Peyer's patch (tissue), 4 donors: ENCODE measurements at regions not wholly inside any gene's neighbourhood (a gene's known extent, or its start where the extent isn't known, plus 50 kb on each side); places are given as distances from the start of the nearest gene placed in this dataset.
A peak's percentile ranks its signal among the peaks of the same experiment; 100 is the strongest.

ENCODE experiments used
- DNase-seq, 3 donors: peaks; one replicate each; pipeline ENCODE4 v3.0.0-alpha.2; 2017 to 2019
- H3K27ac ChIP-seq, 4 donors: fragments of 200-600 bp; sonication (generic); one replicate each; pipeline ENCODE4 v1.5.1; 2016 to 2019
- H3K27me3 ChIP-seq, 2 donors: fragments of 200-600 bp; sonication (generic); one replicate each; pipeline ENCODE4 v1.5.1; 2019
- H3K36me3 ChIP-seq, 3 donors: fragments of 200-600 bp; sonication (generic); one replicate each; pipeline ENCODE4 v1.5.1; 2016 to 2019
- H3K4me1 ChIP-seq, 4 donors: fragments of 200-600 bp; sonication (generic); one replicate each; pipeline ENCODE4 v1.5.1; 2016 to 2019
- H3K4me3 ChIP-seq, 4 donors: fragments of 200-600 bp; sonication (generic); 1 replicate in 3 of 4; 2 replicates in 1 of 4; pipeline ENCODE4 v1.5.1; 2016 to 2019; ENCODE audit warnings: mild to moderate bottlenecking in 1 of 4
- H3K9me3 ChIP-seq, 4 donors: fragments of 200-600 bp; sonication (generic); one replicate each; pipeline ENCODE4 v1.5.1; 2016 to 2019; ENCODE audit warnings: mild to moderate bottlenecking in 1 of 4
- CTCF ChIP-seq, 6 experiments: fragments of 450-650 bp in 4 of 6; fragments of 200-600 bp in 2 of 6; sonication (generic) in 1 of 6; IDR thresholded peaks; one replicate each; pipeline ENCODE4 v1.5.1; 2017 to 2019; ENCODE audit warnings: antibody characterized with exemption in 6 of 6, mild to moderate bottlenecking in 3 of 6, moderate library complexity in 1 of 6
- POLR2A ChIP-seq, 2 donors: fragments of 450-650 bp; IDR thresholded peaks; one replicate each; pipeline ENCODE4 v1.5.1; 2017; ENCODE audit warnings: antibody characterized with exemption in 2 of 2, mild to moderate bottlenecking in 2 of 2, moderate library complexity in 2 of 2

- Histone ChIP-seq H3K27ac (no peak overlapping the region), H3K4me3 (no peak overlapping the region), H3K4me1 (peaks cover 0 to 5% (median 0%) of the 10 kb centered on the region in 4 donors), H3K9me3 (no peaks in the 10 kb centered on the region), H3K36me3 (no peaks in the 10 kb centered on the region), H3K27me3 (no peaks in the 10 kb centered on the region)
- TF ChIP-seq POLR2A (IDR thresholded peaks at IDR 0.05) (no peak), CTCF (IDR thresholded peaks at IDR 0.05) (no peak)
- no peak for DNase-seq
Observed at GRCh38 chr1:157367091-157367739, 185.1 kb downstream of the FCRL5 start.

DNA sequence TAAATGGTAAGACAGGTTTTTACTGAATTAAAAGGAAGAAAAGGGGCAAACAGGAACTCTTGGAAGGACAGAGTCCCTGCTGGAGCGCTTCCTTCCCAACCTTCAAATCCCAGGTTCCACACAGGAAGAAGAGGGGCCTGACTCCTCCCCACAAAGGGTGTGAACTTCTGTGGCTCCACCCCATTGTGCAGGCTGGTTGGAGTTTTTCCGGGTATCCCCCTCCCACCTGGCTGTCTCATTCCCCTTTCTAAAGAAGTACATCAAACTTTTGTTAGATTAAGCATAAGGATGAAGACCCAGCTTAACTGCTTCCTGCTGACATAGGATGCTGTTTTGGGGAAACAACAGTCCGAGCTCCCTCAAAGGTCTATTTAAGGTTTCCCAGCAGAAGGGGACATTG lies 187.7 kb downstream of the FCRL5 start:
- H3K36me3 ChIP-seq, result no peaks in the 10 kb centered on the region
- no peaks in the 10 kb centered on the region for H3K9me3 ChIP-seq
- H3K4me1 ChIP-seq, result peaks cover 0 to 5% (median 0%) of the 10 kb centered on the region in 4 donors
- no peak for DNase-seq
- no peak for TF ChIP-seq CTCF (IDR thresholded peaks at IDR 0.05)
- no peak for TF ChIP-seq POLR2A (IDR thresholded peaks at IDR 0.05)
- H3K4me3 ChIP-seq, result no peak overlapping the region
- no peak overlapping the region for H3K27ac ChIP-seq
- no peaks in the 10 kb centered on the region for H3K27me3 ChIP-seq

DNA sequence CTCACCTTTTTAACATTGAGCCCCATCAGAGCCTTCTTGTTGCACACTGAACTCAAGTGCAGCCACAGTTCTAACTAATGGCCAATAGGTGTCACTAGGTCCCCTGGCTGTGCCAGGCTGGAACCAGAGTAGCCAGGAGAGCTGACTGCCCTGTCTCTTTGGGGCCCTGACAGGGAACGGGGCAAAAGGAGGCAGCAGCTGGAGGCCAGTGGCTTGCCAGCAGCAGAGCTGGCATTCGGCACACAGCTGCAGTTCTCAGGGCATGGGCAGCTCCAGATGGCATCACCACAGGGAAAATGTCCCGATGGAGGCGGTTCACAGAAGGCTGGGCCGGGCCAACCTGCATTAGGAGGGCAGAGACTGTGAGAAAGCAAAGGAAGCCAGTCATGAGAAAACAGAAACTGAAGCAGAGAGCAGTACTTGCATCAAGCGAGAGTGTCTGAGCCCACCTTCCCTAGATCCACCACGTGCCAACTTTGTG lies 188.6 kb downstream of the FCRL5 start:
- Histone ChIP-seq H3K27me3 (no peaks in the 10 kb centered on the region), H3K4me1 (peaks cover 0 to 5% (median 0%) of the 10 kb centered on the region in 4 donors), H3K4me3 (no peak overlapping the region), H3K36me3 (no peaks in the 10 kb centered on the region), H3K9me3 (no peaks in the 10 kb centered on the region), H3K27ac (no peak overlapping the region)
- DNase-seq, result peak in 1 of 3 donors; percentile 62
- TF ChIP-seq POLR2A (IDR thresholded peaks at IDR 0.05) (no peak), CTCF (IDR thresholded peaks at IDR 0.05) (peak in 4 of 6 experiments; percentile 57 to 71 (median 62))

GRCh38 chr1:157360023-157360390 lies 192.3 kb downstream of the FCRL5 start:
- Histone ChIP-seq H3K36me3 (no peaks in the 10 kb centered on the region), H3K27ac (peak overlapping the region in 1 of 4 donors; percentile 45), H3K4me1 (no peaks in the 10 kb centered on the region), H3K27me3 (no peaks in the 10 kb centered on the region), H3K4me3 (no peak overlapping the region), H3K9me3 (no peaks in the 10 kb centered on the region)
- TF ChIP-seq CTCF (IDR thresholded peaks at IDR 0.05), result no peak
- TF ChIP-seq POLR2A (IDR thresholded peaks at IDR 0.05), result no peak
- DNase-seq, result no peak

DNA sequence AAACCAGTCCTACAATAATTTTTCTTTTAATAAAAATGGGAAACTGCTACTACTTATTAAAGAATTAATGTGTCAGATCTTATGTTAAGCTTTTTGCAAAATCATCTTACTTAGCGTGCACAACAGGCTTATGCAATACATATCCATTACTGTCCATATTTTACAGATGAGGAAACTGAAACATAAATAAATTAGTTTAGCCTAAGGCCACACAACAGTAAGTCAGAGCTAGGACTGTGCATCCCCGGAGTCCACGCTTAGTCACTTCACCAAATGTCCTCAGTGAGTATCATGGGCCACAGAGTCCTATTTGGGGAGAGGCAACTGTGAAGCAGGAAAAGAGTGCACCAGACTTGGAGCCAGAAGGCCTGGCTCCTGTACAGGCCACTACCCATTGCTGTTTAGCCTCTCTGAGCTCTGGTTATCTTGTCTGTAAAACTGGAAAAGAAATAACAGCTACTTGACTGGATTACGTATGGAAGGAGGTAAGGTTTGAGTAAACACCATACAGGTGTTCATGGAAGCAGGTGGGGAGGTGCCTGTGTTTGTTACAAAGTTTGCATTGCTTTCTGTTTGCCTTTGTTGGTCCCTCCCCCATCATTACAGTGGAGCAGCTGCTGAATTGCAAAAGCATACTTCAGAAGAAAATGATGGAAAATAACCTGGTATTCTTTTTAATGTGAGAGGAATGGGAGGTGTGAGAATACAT lies 192.8 kb downstream of the FCRL5 start:
- Histone ChIP-seq H3K4me3 (no peak overlapping the region), H3K4me1 (no peaks in the 10 kb centered on the region), H3K27me3 (no peaks in the 10 kb centered on the region), H3K36me3 (no peaks in the 10 kb centered on the region), H3K27ac (peak overlapping the region in 1 of 4 donors; percentile 45), H3K9me3 (no peaks in the 10 kb centered on the region)
- no peak for DNase-seq
- no peak for TF ChIP-seq CTCF (IDR thresholded peaks at IDR 0.05)
- no peak for TF ChIP-seq POLR2A (IDR thresholded peaks at IDR 0.05)
